Jurkat, Clone E6-1 (cell line): ENCODE measurements at regions not wholly inside any gene's neighbourhood (a gene's known extent, or its start where the extent isn't known, plus 50 kb on each side); places are given as distances from the start of the nearest gene placed in this dataset.

ENCODE experiments used
- DNase-seq: peaks from one replicate; pipeline ENCODE4 v3.0.0-alpha.2; 2011; ENCODE audit warnings: low read depth, low spot score
- H3K4me3 ChIP-seq: 2 replicates; pipeline ENCODE4 v1.5.1; 2011; ENCODE audit warnings: mild to moderate bottlenecking, low read length, control low read depth, moderate library complexity

DNA sequence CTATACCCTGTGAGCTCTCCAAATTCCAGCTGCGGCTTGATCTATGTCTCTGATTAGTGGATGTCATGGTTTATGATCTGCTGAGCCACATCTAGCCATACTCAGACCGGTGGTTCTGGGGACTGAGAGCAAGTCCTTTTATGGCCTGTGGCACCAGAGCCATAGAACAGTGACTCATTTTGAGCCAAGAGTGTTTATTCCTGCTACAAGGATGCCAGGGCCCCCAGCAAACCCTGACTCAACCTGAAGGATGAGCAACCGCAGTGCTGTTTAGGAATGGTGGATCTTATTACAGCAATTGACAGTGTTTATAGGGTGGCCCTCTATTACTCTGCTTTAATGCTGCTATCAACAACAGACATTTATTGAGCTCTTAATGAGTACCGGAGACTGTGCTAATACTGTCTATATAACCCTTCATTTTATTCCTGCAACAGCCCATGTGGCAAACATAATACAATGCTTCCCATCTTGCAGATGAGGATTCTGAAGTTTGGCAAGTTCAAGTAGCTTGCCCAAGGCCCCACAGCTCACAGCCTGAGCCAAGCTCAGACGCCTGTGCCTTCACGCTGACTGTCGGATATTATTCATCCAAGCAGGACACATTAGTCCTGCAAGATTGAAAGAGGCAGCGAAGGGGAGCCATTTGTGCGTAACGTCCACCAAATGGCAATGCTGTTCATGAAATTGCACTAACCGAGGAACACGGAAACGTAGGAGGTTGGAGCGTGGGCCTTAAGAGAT is 273.6 kb upstream of the PWP1 start:
- no peak overlapping the region for H3K4me3 ChIP-seq
- DNase-seq: no peak

DNA sequence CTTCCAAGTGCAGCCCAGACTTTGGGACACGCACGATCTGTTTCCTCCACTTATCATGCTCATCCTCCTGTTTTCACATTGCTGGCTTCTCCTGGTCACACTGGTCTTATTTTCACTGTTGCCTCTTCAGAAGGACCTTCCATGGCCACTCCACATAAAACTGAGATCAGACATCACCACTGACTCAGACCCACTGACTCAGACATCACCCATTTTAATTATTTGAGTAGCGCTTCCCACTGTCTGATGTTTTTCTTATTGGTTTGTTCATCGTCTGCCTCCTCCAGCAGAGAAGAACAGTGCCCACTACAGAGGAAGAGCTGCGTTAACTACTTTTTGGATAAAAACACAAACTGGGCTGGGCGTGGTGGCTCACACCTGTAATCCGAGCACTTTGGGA is 270.5 kb upstream of the PWP1 start:
- no peak overlapping the region for H3K4me3 ChIP-seq
- DNase-seq: no peak

DNA sequence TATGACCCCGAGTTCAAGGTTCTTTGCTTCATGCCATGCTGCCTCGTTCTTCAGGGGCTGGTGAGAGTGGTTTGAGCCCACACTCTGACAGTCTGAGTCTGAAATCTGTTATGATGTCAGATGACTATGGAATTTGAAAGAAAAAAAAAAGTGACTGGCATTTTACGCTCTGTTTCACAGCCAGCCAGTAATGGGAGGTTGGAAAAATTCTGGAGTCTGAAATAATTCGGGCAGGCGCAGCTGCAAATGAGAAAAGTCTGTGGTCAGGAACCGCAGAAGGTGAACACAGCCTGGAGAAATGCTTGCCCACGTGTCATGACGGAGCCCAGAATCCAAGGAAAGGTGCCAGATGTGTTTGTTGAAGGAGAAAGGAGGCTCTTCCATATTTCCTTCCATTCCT is 269.8 kb upstream of the PWP1 start:
- DNase-seq: no peak
- H3K4me3 ChIP-seq: no peak overlapping the region

DNA sequence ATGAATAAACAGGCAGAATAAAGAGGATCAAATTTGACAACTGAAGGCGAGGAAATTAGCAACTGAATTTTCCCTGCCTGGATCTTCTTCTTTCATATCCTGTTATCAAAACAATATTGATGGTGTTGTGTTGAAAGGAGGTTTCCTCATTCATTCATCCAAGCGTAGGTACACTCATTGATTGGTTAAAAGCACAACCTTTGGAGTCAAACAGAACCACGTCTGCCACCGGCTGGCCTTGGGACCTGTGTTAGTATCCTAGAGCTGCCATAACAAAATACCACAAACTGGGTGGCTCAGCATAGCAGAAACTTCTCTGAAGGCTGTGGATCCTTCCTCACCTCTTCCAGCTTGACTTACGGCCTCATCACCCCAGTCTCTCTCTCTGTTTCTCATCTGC is 268.6 kb upstream of the PWP1 start:
- DNase-seq: no peak
- H3K4me3 ChIP-seq: no peak overlapping the region

DNA sequence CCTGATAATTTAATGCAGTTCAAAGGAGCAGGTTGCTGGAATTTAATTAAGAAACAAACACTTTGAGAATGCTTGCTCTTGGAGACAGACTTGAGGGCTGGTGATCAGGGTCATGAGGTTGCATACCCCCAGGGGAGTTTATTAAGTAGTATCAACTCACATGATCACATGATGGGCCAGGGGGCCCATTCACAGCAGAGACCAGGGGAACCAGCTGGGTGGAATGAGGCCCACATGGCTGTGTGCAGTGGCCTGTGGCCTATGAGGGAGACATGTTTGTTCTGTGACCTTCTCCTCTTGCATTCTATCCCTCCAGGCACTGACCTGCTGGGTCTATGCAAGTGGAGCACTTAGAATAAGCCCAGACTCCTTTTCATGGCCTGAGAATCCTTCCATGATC is 266.6 kb upstream of the PWP1 start:
- no peak for DNase-seq
- H3K4me3 ChIP-seq: no peak overlapping the region

DNA sequence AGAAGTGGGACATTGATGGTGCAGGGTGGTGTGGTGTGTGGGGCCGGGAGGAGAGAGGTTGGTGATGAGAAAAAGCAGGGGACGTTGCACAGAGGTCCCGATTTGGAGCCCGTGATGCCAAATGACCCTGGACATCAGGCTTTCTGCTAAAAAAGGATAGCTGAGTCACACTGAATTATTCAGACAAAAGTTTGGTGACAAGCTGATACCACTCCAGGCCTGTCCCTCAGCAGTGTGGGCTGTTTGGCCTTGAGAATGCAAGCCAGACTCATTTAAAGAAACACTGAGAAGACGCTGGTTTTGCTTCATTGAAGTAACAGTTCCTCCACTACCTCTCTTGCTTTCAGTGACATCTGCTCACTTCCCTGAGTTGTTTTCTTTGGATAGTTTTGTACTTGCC is 262.1 kb upstream of the PWP1 start:
- DNase-seq: no peak
- no peak overlapping the region for H3K4me3 ChIP-seq

DNA sequence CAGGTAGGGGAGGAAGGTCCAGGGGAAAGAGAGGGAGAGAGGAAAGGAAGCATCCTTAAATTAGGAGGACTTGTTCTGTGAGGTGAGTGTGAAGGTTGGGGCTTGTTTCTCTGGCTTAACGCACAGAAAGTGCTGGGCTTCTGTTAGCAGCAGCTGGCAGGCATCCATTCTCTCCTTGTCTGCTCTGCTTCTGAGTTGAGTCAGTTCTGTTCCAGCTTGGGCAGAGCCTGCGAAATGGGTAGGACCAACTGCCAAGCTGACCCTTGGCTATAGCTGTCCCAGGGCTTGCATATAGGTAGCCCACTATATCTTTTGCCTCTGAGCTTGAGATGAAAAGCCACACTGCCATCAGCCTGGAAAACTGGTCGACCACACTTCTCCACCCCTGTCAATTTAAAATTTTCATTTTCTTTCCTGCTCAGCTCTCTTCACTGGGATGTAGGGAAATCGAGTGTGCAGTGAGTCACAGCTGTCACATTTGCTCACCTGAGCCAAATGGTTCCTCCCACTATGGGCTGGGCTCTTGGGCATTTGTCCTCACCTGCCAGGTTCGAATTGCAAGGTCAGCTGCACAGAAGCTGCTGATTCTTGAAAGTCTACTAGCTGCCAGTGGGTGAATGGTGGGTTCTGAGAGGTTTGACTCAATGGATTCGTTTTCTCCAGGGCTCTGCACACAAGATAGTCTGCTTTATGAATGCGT is 256.4 kb upstream of the PWP1 start:
- no peak for DNase-seq
- H3K4me3 ChIP-seq: no peak overlapping the region

DNA sequence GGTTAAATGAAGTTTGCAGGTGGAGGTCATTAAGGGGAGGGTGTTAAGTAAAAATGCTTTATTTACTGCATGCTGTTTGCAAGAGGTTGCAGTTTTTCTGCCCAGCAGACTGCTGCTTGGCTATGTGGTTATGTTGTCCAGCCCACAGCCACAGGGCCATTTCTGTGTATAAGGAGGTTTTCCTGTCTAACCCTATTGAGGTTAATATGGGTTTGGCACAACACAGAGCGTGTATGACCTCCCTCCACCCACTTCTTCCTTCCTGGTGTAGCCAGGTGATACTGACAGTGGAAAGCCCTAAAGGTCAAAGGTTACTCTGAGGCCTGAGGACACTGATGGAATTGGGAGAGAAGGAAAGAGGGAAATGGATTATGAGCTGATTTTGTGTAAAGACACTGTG is 253.7 kb upstream of the PWP1 start:
- no peak overlapping the region for H3K4me3 ChIP-seq
- DNase-seq: no peak

DNA sequence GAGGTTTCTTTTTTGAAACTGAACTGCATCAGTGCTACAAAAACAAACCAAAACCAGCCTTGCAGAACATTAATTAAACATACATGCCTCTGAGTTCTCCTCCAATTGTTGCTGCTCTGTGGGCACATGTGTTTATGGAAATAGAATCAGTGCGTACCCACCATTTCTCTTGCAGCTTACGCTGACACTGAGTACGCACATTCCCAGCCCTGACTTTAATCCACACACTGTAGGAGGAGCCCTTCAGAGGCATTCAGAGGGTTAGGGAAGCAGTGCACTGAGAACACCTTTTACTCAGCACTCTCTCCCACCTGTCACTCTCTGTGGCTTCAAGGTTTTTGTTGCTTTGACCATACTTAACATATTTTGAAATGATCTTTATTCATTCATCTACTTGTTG is 250.5 kb upstream of the PWP1 start:
- no peak overlapping the region for H3K4me3 ChIP-seq
- DNase-seq: no peak

DNA sequence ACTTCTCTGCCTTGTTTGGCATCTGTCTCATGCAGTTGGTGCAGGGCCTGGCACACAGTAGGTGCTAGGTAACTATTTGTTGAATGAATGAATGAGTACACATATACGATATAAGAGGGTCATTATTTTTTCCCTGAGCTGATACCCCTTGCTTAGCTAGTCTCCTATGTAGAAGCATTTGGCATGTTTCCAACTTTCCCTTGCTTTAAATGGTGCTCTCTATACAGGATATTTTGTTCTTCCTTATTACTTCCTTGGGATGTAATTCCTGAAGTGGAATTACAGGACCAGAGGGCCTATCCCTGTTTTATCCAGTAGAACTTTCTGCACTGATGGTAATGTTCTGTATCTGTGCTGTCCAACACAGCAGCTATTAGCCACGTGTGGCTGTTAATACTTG is 250.1 kb upstream of the PWP1 start:
- DNase-seq: no peak
- no peak overlapping the region for H3K4me3 ChIP-seq

DNA sequence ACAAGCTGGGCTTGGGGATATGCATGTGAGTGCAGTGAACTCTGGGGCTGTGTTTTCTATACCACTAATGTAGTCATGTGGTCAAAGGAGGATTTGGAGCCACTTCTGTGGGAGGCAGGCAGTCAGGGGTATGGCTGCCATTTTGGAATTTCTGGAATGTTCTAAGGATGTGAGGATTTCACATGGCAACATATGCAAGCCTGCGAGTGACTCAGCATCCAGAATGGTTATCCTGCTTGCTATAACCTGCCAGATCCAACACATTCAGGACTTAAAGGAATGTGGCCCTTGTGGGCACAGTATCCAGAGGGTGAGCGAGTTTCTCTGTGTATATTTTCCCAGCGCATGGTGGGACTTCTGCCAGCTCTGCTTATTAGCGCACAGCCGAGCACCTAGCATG is 249.2 kb upstream of the PWP1 start:
- no peak overlapping the region for H3K4me3 ChIP-seq
- DNase-seq: no peak

DNA sequence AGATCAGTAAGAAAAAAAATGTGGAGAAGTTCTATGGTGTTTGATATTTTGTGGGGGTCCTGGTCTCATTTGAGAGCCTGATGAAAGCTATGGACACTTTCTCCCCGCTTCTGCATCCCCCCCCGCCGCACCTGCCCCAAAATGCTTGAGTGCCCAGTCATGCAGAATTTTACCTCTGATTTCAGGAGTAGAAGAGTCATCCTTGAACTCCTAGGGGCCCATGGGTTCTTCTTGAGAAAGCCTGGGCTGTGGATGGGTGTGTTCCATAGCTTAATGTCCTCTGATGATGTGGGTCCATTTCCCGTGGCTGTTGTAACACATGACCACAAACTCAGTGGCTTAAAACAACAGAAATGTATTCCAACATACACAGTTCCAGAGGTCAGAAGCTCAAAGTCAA is 248.8 kb upstream of the PWP1 start:
- H3K4me3 ChIP-seq: no peak overlapping the region
- DNase-seq: no peak

DNA sequence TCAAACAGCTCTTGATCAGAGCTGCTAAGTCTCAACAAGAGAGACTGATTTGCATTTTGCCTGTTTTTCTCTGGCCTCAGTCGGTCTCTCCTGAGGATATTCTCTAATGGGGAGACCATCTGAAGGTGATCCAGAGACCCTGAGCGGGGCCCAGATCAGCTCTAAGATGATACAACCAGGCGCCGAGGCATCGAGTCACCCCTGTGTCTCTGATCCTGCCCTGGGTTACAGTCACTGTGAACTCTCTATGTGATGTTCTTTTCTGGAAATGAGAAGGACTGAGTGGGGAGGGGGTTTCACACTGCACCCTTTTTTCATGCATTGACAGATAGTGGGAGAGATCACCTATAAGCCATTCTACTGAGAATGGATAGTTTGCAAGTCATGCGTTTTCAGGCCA is 247.6 kb upstream of the PWP1 start:
- no peak for DNase-seq
- H3K4me3 ChIP-seq: no peak overlapping the region

DNA sequence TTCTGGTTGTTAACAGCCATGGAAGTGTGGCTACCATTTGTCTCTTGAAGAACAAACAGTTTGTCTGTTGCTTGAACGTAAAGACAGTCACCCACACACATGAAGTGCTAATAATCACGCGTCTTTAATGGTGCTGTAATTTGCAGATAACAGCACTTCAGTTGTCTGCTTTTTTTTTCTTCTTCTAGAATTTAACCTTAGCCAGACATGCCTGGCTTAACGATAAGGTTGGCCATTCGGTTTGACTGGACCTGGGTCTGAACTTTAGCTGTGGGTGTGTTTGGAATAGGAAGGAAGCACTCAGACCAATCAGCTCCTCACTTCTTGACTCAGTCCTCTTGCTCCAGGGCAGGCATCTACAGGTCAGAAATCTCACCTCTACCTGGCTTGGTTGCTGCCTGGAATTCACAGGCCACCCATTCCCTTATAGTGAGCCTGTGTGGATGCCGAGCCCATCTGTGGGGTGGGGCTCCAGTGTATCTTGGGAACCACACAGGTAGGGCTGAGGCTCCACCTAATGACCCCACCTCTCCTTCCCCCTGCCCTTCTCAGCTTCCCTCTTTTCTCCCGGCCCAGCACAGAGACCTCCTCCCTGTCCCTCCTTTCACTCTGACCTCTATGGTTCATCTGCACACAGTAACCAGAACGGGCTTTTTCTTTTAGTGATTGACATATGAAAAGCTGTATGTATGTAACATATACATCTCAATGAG is 246.4 kb upstream of the PWP1 start:
- H3K4me3 ChIP-seq: no peak overlapping the region
- DNase-seq: no peak

DNA sequence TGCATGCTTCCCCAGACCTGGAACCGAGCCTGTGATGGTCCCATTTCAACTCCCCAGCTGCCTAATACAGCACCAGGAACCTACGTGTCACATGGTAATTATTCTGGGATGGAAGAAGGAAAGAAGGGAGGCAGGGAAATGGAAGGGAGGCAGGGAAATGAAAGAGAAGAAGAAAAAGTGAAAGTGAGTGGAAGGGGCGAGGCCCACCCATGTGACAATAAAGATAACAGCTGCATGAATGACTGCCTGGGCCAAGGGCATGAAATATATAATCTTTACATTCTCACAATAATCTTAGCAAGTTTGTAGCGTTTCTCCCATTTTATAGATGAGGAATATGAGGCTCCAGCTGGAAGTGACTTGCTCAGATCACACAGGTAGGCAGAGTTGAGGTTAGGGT is 245.0 kb upstream of the PWP1 start:
- H3K4me3 ChIP-seq: no peak overlapping the region
- DNase-seq: no peak

DNA sequence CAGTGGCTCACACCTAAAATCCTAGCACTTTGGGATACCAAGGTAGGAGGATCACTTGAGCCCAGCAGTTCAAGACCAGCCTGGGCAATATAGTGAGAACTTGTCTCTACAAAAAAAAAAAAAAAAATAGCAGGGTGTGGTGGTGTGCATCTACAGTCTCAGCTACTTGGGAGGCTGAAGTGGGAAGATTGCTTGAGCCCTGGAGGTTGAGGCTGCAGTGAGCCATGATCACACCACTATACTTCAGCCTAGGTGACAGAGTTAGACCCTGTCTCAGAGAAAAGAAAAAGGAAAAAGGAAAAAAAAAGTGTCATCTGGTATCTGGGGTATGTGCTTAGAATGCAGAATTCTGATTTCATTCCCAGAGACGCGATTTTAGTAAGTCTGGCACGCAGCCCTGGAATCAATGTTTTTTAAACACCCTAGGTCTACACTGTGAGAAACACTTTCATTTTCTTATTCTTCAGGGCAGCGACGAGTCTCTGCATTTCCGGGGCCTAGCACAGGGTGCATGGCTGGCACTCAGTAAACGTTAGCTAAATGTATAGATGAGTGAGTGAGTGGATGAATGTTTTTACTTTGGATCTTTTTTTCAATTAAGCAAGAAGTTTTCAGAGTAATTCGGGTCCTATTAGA is 243.8 kb upstream of the PWP1 start:
- H3K4me3 ChIP-seq: no peak overlapping the region
- no peak for DNase-seq

DNA sequence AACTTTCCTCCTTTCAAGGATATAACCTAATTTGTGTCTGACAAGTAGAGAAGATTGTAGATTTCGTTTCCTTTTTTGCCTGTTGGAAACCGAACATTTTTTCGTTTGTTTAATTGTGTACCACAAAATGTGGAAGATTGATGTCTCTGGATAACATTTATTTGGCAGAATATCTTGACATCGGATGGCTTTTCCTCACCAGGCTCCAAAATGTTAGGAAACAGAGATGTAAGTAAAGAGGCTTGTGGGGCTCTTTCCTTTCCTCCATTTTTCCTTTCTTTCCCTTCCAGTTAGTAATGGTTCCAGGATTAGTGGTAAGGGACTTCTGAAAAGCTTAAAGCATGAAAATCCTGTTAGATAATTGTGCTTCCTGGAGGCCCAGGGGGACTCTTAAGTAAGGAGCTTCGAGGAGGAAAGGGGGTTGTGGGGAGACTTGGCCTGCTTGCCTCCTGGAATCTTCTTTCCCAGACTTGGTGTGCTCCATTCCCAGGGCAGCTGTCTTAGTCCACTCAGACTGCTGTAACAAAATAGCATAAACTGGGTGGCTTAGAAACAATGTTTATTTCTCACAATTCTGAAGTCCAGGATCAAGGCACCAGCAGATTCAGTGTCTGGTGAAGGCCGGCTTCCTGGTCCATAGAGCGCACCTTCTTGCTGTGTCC is 243.1 kb upstream of the PWP1 start:
- DNase-seq: no peak
- H3K4me3 ChIP-seq: no peak overlapping the region

DNA sequence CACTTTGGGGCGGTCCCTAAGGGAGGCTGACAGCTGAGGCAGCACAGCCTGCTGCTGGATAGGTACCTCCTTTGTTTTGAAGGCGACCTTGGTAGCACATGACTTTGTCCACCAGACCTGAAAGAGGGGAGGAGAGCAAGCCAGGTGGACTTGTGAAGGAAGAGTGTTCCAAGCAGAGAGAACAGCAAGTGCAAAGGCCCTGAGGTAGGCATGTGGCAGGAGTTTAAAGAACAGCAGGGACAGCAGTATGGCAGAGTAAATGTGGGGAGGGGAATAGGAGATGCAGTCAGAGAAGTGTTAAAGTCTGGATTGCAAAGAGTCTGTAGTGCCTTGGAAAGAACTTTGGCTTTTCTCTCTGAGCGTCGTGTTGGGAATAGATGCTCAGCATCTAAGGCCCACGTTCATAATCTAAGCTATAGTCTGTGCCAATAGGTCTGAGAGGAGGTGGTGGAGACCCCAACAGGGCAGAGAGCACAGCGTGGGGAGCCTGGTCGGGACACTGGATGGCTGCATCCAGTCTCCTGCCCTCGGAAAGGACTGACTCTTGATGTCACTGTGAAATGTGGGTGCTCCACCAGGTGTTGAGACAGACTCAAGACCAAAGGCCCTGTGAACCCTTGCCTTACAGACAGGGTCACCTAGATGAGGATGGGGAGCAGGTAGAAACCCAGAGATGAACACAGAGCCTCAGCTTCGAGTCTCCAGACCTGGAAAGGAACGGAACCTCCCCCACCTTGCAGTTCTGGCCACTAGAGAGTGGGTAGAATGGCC is 242.1 kb upstream of the PWP1 start:
- DNase-seq: no peak
- H3K4me3 ChIP-seq: no peak overlapping the region

DNA sequence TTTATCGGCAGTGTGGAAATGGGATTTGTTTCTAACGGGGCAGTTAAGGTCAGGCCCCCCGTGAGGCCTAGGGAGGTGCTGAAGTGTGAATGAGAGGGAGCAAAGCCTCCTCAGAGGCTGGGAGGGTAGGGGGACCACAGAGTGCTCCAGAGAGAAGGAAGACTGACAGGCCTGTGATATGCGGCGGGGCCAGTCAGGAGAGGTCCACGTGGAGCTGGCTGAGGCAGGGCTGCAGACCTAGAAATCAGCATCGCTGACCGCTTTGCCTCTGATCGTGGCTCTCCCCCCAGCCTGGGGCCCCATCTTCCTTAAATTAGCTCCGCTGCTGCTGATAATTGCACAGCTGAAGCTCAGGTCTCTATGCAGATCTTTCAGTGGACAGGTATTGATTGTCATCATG is 240.8 kb upstream of the PWP1 start:
- no peak overlapping the region for H3K4me3 ChIP-seq
- DNase-seq: no peak
